GM23338 (cell line): ENCODE measurements at regions not wholly inside any gene's neighbourhood (a gene's known extent, or its start where the extent isn't known, plus 50 kb on each side); places are given as distances from the start of the nearest gene placed in this dataset.

ENCODE experiments used
- ATAC-seq: fragments of 200-7000 bp; cut with Tn5 transposase; 3 replicates; pipeline ENCODE4 v1.9.1; 2020
- DNase-seq: peaks from one replicate; pipeline ENCODE4 v3.0.0-alpha.2; 2015; ENCODE audit warnings: low spot score
- H2AFZ ChIP-seq: fragments of 200-600 bp; sonication (generic); 2 replicates; pipeline ENCODE4 v1.8.0; 2016; ENCODE audit warnings: antibody characterized with exemption, mild to moderate bottlenecking, moderate library complexity
- H3F3A ChIP-seq: fragments of 200-600 bp; sonication (generic); replicated peaks from 2 replicates; pipeline ENCODE4 v1.8.0; 2017; ENCODE audit warnings: antibody characterized with exemption, mixed run types, low read depth
- H3K27ac ChIP-seq: fragments of 200-600 bp; sonication (generic); 2 replicates; pipeline ENCODE4 v1.6.1; 2016; ENCODE audit warnings: low read depth
- H3K27me3 ChIP-seq: fragments of 200-600 bp; sonication (generic); 2 replicates; pipeline ENCODE4 v1.8.0; 2016; ENCODE audit warnings: mild to moderate bottlenecking, mixed run types, moderate library complexity; ENCODE audit not compliant: insufficient read depth
- H3K36me3 ChIP-seq: fragments of 200-600 bp; sonication (generic); 2 replicates; pipeline ENCODE4 v1.8.0; 2016; ENCODE audit warnings: mild to moderate bottlenecking; ENCODE audit not compliant: insufficient read depth
- H3K4me1 ChIP-seq: fragments of 200-600 bp; sonication (generic); 2 replicates; pipeline ENCODE4 v1.8.0; 2016; ENCODE audit warnings: mild to moderate bottlenecking, moderate library complexity; ENCODE audit not compliant: insufficient read depth
- H3K4me2 ChIP-seq: fragments of 200-600 bp; sonication (generic); 2 replicates; pipeline ENCODE4 v1.7.1; 2017; ENCODE audit warnings: mixed run types
- H3K4me3 ChIP-seq: fragments of 200-600 bp; sonication (generic); 2 replicates; pipeline ENCODE4 v1.6.1; 2016; ENCODE audit warnings: mixed run types
- H3K79me2 ChIP-seq: fragments of 200-600 bp; sonication (generic); replicated peaks from 2 replicates; pipeline ENCODE4 v1.8.0; 2017; ENCODE audit warnings: mild to moderate bottlenecking; ENCODE audit not compliant: insufficient read depth
- H3K9me2 ChIP-seq: fragments of 200-600 bp; sonication (generic); 2 replicates; pipeline ENCODE4 v1.8.0; 2017; ENCODE audit not compliant: insufficient read depth
- H4K20me1 ChIP-seq: fragments of 200-600 bp; sonication (generic); replicated peaks from 2 replicates; pipeline ENCODE4 v1.8.0; 2017; ENCODE audit warnings: mild to moderate bottlenecking; ENCODE audit not compliant: insufficient read depth
- H3K27ac Mint-ChIP-seq: 2 replicates; pipeline ENCODE4 v1.8.0; 2020; ENCODE audit warnings: inconsistent platforms, mild to moderate bottlenecking, moderate library complexity, mixed read lengths
- H3K27me3 Mint-ChIP-seq: 3 replicates; pipeline ENCODE4 v1.8.0; 2022; ENCODE audit warnings: low read depth, mild to moderate bottlenecking, moderate library complexity, mixed read lengths, inconsistent platforms; ENCODE audit not compliant: insufficient read depth, poor library complexity
- H3K36me3 Mint-ChIP-seq: 3 replicates; pipeline ENCODE4 v1.8.0; 2021; ENCODE audit warnings: low read depth, mild to moderate bottlenecking, inconsistent platforms, moderate library complexity, mixed read lengths
- H3K4me1 Mint-ChIP-seq: 3 replicates; pipeline ENCODE4 v1.8.0; 2020; ENCODE audit warnings: mild to moderate bottlenecking, inconsistent platforms, mixed read lengths
- H3K4me3 Mint-ChIP-seq: 3 replicates; pipeline ENCODE4 v1.8.0; 2021; ENCODE audit warnings: moderate library complexity, mild to moderate bottlenecking, inconsistent platforms, mixed read lengths
- H3K9me3 Mint-ChIP-seq: 3 replicates; pipeline ENCODE4 v1.8.0; 2020; ENCODE audit warnings: moderate library complexity, mild to moderate bottlenecking, inconsistent platforms, mixed read lengths
- CREB1 ChIP-seq: fragments of 250-450 bp; sonication (Bioruptor Pico); IDR thresholded peaks from 2 replicates; pipeline ENCODE4 v1.5.0; 2020; ENCODE audit warnings: low read depth, mild to moderate bottlenecking, moderate library complexity
- EZH2 ChIP-seq: fragments of 200-600 bp; sonication (generic); IDR thresholded peaks from one replicate; pipeline ENCODE4 v1.8.0; 2017; ENCODE audit warnings: antibody characterized with exemption, mild to moderate bottlenecking, low read depth; ENCODE audit not compliant: unreplicated experiment
- EZH2phosphoT487 ChIP-seq: fragments of 200-600 bp; sonication (generic); IDR thresholded peaks from one replicate; pipeline ENCODE4 v1.8.1; 2018; ENCODE audit warnings: antibody characterized with exemption; ENCODE audit not compliant: unreplicated experiment
- JUNB ChIP-seq: IDR thresholded peaks from one replicate; pipeline ENCODE4 v1.6.1; 2016; ENCODE audit warnings: antibody characterized with exemption; ENCODE audit not compliant: unreplicated experiment
- NANOG ChIP-seq: IDR thresholded peaks from 2 replicates; pipeline ENCODE4 v1.6.1; 2016; ENCODE audit warnings: antibody characterized with exemption, borderline replicate concordance
- POLR2AphosphoS5 ChIP-seq: IDR thresholded peaks from 2 replicates; pipeline ENCODE4 v1.6.1; 2016; ENCODE audit warnings: antibody characterized with exemption, low read depth
- STAT1 ChIP-seq: IDR thresholded peaks from one replicate; pipeline ENCODE4 v1.6.1; 2016; ENCODE audit warnings: antibody characterized with exemption; ENCODE audit not compliant: unreplicated experiment
- ZNF114 ChIP-seq: fragments of 250-450 bp; sonication (Bioruptor Pico); IDR thresholded peaks from 2 replicates; pipeline ENCODE4 v1.5.0; 2020; ENCODE audit warnings: mild to moderate bottlenecking, moderate library complexity
- ZNF331 ChIP-seq: fragments of 250-450 bp; sonication (Bioruptor Pico); IDR thresholded peaks from 2 replicates; pipeline ENCODE4 v1.5.0; 2020; ENCODE audit warnings: low read depth, mild to moderate bottlenecking, moderate library complexity
- TF ChIP-seq, protein P1 (sequence below), 2 experiments: fragments of 200-600 bp in 1 of 2; sonication (generic) in 1 of 2; conservative IDR thresholded peaks; 2 replicates each; pipeline versions ENCODE4 v1.5.1 to v1.6.1; 2016 to 2017; ENCODE audit warnings: antibody characterized with exemption in 2 of 2, low read depth in 2 of 2, mild to moderate bottlenecking in 2 of 2, moderate library complexity in 1 of 2
- TF ChIP-seq, protein P2 (sequence below): IDR thresholded peaks from one replicate; pipeline ENCODE4 v1.6.1; 2018; ENCODE audit warnings: antibody characterized with exemption; ENCODE audit not compliant: unreplicated experiment
- TF ChIP-seq, protein P3 (sequence below): fragments of 250-450 bp; sonication (Bioruptor Pico); IDR thresholded peaks from 2 replicates; pipeline ENCODE4 v1.5.0; 2020; ENCODE audit warnings: mild to moderate bottlenecking, moderate library complexity
- TF ChIP-seq, protein P4 (sequence below): IDR thresholded peaks from 2 replicates; pipeline ENCODE4 v1.6.1; 2016; ENCODE audit warnings: antibody characterized with exemption

DNA sequence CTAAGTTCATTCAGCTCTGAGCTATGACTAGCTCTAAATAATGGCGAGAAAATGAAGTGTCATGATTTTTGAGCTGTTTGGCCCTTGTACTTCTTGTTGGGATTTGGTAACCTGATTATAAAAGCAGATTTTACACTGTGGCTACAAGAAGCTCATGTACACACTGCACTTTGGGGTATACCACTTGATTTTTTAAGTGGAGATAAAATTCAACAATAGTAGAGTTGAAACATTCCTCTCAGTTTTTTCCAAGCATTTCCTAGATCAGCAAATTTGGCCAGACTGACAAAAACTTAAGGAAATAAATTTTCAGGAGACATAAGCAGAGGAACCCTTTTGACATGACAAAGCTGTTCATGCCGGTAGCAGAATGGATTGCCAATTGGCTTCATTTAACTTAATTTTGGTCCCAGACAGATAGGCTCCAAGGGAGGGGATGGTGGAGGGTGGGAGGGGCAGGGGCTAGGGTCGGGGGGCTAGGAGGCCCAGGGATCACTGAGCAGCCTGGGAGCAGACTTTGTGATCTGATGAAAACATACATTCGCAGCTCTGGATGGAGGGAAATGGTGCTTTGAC lies 575.9 kb downstream of the METTL15 start:
- Histone ChIP-seq H3K27ac (no peak overlapping the region), H2AFZ (no peak overlapping the region), H4K20me1 (no peaks in the 10 kb centered on the region), H3K9me2 (peaks cover 8% of the 10 kb centered on the region), H3K4me2 (no peak overlapping the region), H3K4me1 (no peaks in the 10 kb centered on the region), H3K4me3 (no peak overlapping the region), H3K79me2 (no peaks in the 10 kb centered on the region), H3K36me3 (no peaks in the 10 kb centered on the region), H3F3A (no peaks in the 10 kb centered on the region), H3K27me3 (no peaks in the 10 kb centered on the region)
- no peaks in the 10 kb centered on the region for H3K27me3 Mint-ChIP-seq
- H3K4me3 Mint-ChIP-seq, result no peak overlapping the region
- no peaks in the 10 kb centered on the region for H3K36me3 Mint-ChIP-seq
- no peak overlapping the region for H3K27ac Mint-ChIP-seq
- ATAC-seq, result no peak
- no peak for TF ChIP-seq NANOG
- no peak for TF ChIP-seq STAT1
- TF ChIP-seq, protein P1, sequence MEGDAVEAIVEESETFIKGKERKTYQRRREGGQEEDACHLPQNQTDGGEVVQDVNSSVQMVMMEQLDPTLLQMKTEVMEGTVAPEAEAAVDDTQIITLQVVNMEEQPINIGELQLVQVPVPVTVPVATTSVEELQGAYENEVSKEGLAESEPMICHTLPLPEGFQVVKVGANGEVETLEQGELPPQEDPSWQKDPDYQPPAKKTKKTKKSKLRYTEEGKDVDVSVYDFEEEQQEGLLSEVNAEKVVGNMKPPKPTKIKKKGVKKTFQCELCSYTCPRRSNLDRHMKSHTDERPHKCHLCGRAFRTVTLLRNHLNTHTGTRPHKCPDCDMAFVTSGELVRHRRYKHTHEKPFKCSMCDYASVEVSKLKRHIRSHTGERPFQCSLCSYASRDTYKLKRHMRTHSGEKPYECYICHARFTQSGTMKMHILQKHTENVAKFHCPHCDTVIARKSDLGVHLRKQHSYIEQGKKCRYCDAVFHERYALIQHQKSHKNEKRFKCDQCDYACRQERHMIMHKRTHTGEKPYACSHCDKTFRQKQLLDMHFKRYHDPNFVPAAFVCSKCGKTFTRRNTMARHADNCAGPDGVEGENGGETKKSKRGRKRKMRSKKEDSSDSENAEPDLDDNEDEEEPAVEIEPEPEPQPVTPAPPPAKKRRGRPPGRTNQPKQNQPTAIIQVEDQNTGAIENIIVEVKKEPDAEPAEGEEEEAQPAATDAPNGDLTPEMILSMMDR (conservative IDR thresholded peaks at IDR 0.05; ENCODE audit: low read depth in 2 of 2), result no peak
- TF ChIP-seq EZH2, result no peak
- TF ChIP-seq, protein P2, sequence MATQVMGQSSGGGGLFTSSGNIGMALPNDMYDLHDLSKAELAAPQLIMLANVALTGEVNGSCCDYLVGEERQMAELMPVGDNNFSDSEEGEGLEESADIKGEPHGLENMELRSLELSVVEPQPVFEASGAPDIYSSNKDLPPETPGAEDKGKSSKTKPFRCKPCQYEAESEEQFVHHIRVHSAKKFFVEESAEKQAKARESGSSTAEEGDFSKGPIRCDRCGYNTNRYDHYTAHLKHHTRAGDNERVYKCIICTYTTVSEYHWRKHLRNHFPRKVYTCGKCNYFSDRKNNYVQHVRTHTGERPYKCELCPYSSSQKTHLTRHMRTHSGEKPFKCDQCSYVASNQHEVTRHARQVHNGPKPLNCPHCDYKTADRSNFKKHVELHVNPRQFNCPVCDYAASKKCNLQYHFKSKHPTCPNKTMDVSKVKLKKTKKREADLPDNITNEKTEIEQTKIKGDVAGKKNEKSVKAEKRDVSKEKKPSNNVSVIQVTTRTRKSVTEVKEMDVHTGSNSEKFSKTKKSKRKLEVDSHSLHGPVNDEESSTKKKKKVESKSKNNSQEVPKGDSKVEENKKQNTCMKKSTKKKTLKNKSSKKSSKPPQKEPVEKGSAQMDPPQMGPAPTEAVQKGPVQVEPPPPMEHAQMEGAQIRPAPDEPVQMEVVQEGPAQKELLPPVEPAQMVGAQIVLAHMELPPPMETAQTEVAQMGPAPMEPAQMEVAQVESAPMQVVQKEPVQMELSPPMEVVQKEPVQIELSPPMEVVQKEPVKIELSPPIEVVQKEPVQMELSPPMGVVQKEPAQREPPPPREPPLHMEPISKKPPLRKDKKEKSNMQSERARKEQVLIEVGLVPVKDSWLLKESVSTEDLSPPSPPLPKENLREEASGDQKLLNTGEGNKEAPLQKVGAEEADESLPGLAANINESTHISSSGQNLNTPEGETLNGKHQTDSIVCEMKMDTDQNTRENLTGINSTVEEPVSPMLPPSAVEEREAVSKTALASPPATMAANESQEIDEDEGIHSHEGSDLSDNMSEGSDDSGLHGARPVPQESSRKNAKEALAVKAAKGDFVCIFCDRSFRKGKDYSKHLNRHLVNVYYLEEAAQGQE, result no peak
- TF ChIP-seq, protein P3, sequence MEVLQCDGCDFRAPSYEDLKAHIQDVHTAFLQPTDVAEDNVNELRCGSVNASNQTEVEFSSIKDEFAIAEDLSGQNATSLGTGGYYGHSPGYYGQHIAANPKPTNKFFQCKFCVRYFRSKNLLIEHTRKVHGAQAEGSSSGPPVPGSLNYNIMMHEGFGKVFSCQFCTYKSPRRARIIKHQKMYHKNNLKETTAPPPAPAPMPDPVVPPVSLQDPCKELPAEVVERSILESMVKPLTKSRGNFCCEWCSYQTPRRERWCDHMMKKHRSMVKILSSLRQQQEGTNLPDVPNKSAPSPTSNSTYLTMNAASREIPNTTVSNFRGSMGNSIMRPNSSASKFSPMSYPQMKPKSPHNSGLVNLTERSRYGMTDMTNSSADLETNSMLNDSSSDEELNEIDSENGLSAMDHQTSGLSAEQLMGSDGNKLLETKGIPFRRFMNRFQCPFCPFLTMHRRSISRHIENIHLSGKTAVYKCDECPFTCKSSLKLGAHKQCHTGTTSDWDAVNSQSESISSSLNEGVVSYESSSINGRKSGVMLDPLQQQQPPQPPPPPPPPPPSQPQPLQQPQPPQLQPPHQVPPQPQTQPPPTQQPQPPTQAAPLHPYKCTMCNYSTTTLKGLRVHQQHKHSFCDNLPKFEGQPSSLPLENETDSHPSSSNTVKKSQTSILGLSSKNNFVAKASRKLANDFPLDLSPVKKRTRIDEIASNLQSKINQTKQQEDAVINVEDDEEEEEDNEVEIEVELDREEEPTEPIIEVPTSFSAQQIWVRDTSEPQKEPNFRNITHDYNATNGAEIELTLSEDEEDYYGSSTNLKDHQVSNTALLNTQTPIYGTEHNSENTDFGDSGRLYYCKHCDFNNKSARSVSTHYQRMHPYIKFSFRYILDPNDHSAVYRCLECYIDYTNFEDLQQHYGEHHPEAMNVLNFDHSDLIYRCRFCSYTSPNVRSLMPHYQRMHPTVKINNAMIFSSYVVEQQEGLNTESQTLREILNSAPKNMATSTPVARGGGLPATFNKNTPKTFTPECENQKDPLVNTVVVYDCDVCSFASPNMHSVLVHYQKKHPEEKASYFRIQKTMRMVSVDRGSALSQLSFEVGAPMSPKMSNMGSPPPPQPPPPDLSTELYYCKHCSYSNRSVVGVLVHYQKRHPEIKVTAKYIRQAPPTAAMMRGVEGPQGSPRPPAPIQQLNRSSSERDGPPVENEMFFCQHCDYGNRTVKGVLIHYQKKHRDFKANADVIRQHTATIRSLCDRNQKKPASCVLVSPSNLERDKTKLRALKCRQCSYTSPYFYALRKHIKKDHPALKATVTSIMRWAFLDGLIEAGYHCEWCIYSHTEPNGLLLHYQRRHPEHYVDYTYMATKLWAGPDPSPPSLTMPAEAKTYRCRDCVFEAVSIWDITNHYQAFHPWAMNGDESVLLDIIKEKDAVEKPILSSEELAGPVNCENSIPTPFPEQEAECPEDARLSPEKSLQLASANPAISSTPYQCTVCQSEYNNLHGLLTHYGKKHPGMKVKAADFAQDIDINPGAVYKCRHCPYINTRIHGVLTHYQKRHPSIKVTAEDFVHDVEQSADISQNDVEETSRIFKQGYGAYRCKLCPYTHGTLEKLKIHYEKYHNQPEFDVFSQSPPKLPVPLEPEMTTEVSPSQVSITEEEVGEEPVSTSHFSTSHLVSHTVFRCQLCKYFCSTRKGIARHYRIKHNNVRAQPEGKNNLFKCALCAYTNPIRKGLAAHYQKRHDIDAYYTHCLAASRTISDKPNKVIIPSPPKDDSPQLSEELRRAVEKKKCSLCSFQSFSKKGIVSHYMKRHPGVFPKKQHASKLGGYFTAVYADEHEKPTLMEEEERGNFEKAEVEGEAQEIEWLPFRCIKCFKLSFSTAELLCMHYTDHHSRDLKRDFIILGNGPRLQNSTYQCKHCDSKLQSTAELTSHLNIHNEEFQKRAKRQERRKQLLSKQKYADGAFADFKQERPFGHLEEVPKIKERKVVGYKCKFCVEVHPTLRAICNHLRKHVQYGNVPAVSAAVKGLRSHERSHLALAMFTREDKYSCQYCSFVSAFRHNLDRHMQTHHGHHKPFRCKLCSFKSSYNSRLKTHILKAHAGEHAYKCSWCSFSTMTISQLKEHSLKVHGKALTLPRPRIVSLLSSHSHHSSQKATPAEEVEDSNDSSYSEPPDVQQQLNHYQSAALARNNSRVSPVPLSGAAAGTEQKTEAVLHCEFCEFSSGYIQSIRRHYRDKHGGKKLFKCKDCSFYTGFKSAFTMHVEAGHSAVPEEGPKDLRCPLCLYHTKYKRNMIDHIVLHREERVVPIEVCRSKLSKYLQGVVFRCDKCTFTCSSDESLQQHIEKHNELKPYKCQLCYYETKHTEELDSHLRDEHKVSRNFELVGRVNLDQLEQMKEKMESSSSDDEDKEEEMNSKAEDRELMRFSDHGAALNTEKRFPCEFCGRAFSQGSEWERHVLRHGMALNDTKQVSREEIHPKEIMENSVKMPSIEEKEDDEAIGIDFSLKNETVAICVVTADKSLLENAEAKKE (CRISPR knock-in tag), result no peak
- TF ChIP-seq CREB1 (CRISPR knock-in tag), result no peak
- TF ChIP-seq ZNF331 (CRISPR knock-in tag), result no peak
- no peak for TF ChIP-seq EZH2phosphoT487
- no peak for TF ChIP-seq ZNF114 (CRISPR knock-in tag)
- TF ChIP-seq, protein P4, sequence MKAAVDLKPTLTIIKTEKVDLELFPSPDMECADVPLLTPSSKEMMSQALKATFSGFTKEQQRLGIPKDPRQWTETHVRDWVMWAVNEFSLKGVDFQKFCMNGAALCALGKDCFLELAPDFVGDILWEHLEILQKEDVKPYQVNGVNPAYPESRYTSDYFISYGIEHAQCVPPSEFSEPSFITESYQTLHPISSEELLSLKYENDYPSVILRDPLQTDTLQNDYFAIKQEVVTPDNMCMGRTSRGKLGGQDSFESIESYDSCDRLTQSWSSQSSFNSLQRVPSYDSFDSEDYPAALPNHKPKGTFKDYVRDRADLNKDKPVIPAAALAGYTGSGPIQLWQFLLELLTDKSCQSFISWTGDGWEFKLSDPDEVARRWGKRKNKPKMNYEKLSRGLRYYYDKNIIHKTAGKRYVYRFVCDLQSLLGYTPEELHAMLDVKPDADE, result no peak
- no peak for TF ChIP-seq POLR2AphosphoS5
- TF ChIP-seq JUNB, result no peak
- no peaks in the 10 kb centered on the region for H3K4me1 Mint-ChIP-seq
- DNase-seq, result no peak
- H3K9me3 Mint-ChIP-seq, result no peaks in the 10 kb centered on the region
